ENCODE measurements at regions not wholly inside any gene's neighbourhood (a gene's known extent, or its start where the extent isn't known, plus 50 kb on each side); places are given as distances from the start of the nearest gene placed in this dataset.
"Not testable (repeated sequence)": the region's sequence is repeated elsewhere in the genome, so short reads cannot be mapped to it uniquely, and the experiment has no call there.

GRCh38 chr17:53466733-53467132, 356.0 kb upstream of the KIF2B start:
- no peak overlapping the region for H4K5ac ChIP-seq (ENCODE audit: low read depth, low read length)
- no peak overlapping the region for H3K27ac ChIP-seq (ENCODE audit: insufficient read depth, low read length)
- H4K20me1 ChIP-seq (ENCODE audit: insufficient read depth, low read length), result no peaks in the 10 kb centered on the region
- POLR2A ChIA-PET (ENCODE audit: unreplicated experiment), result no interaction called here
- no peak overlapping the region for H3K4ac ChIP-seq (ENCODE audit: low read depth, low read length)
- H2AFZ ChIP-seq (replicated peaks; ENCODE audit: low read length, poor library complexity), result no peak overlapping the region
- TF ChIP-seq MAFK (IDR thresholded peaks at IDR 0.05; ENCODE audit: low read depth, low read length) (peak; percentile 74), CEBPB (IDR thresholded peaks at IDR 0.05; ENCODE audit: low read depth, low read length) (no peak), CTCF (conservative IDR thresholded peaks at IDR 0.05; ENCODE audit: low read depth, low read length) (no peak)
- H3K9ac ChIP-seq (ENCODE audit: low read depth, low read length), result no peak overlapping the region
- no peaks in the 10 kb centered on the region for H3K27me3 ChIP-seq (ENCODE audit: control insufficient read depth, insufficient read depth, low read length)
- no peak overlapping the region for H2AK5ac ChIP-seq (ENCODE audit: low read depth, low read length)
- no peaks in the 10 kb centered on the region for H3K4me1 ChIP-seq (ENCODE audit: control insufficient read depth, insufficient read depth, low read length)
- no peak overlapping the region for H3K4me3 ChIP-seq (ENCODE audit: insufficient read depth, low read depth, low read length)
- H2BK120ac ChIP-seq (ENCODE audit: low read depth, low read length), result no peak overlapping the region
- H3K14ac ChIP-seq (replicated peaks; ENCODE audit: low read depth, low read length), result no peak overlapping the region
- no peak overlapping the region for H2AK9ac ChIP-seq (replicated peaks; ENCODE audit: low read depth, low read length, poor library complexity)
- DNase-seq (no peak), ATAC-seq (ENCODE audit: low read depth) (no peak)
- H3K9me1 ChIP-seq (ENCODE audit: insufficient read depth, low read length), result no peaks in the 10 kb centered on the region
- H4K8ac ChIP-seq (ENCODE audit: low read depth in 2 of 2, low read length in 2 of 2), result no peak overlapping the region
- no peak overlapping the region for H3K56ac ChIP-seq (ENCODE audit: extremely low read depth, insufficient read depth, low read length)
- H3K23ac ChIP-seq (ENCODE audit: low read depth, low read length), result no peak overlapping the region
- CTCF ChIA-PET, result no interaction called here
- H2BK20ac ChIP-seq (ENCODE audit: low read depth, low read length), result no peak overlapping the region
- H3K4me2 ChIP-seq (ENCODE audit: low read depth, low read length), result no peak overlapping the region
- no peak overlapping the region for H2BK5ac ChIP-seq (ENCODE audit: low read depth, low read length, poor library complexity, severe bottlenecking)
- H2BK15ac ChIP-seq (ENCODE audit: low read depth, low read length), result no peak overlapping the region
- no TSS peak for BruUV-seq (replicated peaks)
- dilution Hi-C loops (cut with HindIII; ENCODE audit: low sequenced_read_pairs, unreplicated experiment), result no loop called here
- H3K18ac ChIP-seq (ENCODE audit: low read depth, low read length), result no peak overlapping the region
- no peak overlapping the region for H4K91ac ChIP-seq (ENCODE audit: insufficient read depth, low read depth, low read length)
- intact Hi-C loops (cut with micrococcal nuclease), result no loop called here
- H3K79me1 ChIP-seq (ENCODE audit: low read depth in 1 of 2, low read length in 2 of 2), result no peaks in the 10 kb centered on the region
- no peaks in the 10 kb centered on the region for H3K36me3 ChIP-seq (ENCODE audit: control insufficient read depth, insufficient read depth, low read length)
- in situ Hi-C loops (cut with MboI; ENCODE audit: low sequenced_read_pairs), result no loop called here
- peaks cover 5% of the 10 kb centered on the region for H3K9me3 ChIP-seq (ENCODE audit: control insufficient read depth, insufficient read depth, low read length)

- CTCF ChIA-PET; H3K9me1 ChIP-seq (ENCODE audit: insufficient read depth, low read length); H3K23ac ChIP-seq (ENCODE audit: low read depth, low read length); dilution Hi-C loops (cut with HindIII; ENCODE audit: low sequenced_read_pairs, unreplicated experiment); H2AFZ ChIP-seq (replicated peaks; ENCODE audit: low read length, poor library complexity); H3K4me3 ChIP-seq (ENCODE audit: insufficient read depth, low read depth, low read length); H2BK20ac ChIP-seq (ENCODE audit: low read depth, low read length); H2BK5ac ChIP-seq (ENCODE audit: low read depth, low read length, poor library complexity, severe bottlenecking); in situ Hi-C loops (cut with MboI; ENCODE audit: low sequenced_read_pairs); H3K4ac ChIP-seq (ENCODE audit: low read depth, low read length); H3K27me3 ChIP-seq (ENCODE audit: control insufficient read depth, insufficient read depth, low read length); DNase-seq; ATAC-seq (ENCODE audit: low read depth); H4K20me1 ChIP-seq (ENCODE audit: insufficient read depth, low read length); H2BK120ac ChIP-seq (ENCODE audit: low read depth, low read length); H3K18ac ChIP-seq (ENCODE audit: low read depth, low read length); H3K9me3 ChIP-seq (ENCODE audit: control insufficient read depth, insufficient read depth, low read length); H4K8ac ChIP-seq (ENCODE audit: low read depth in 2 of 2, low read length in 2 of 2); H3K79me1 ChIP-seq (ENCODE audit: low read depth in 1 of 2, low read length in 2 of 2); POLR2A ChIA-PET (ENCODE audit: unreplicated experiment); H4K91ac ChIP-seq (ENCODE audit: insufficient read depth, low read depth, low read length); H4K5ac ChIP-seq (ENCODE audit: low read depth, low read length); H2BK15ac ChIP-seq (ENCODE audit: low read depth, low read length); H2AK5ac ChIP-seq (ENCODE audit: low read depth, low read length); H3K4me2 ChIP-seq (ENCODE audit: low read depth, low read length); H3K14ac ChIP-seq (replicated peaks; ENCODE audit: low read depth, low read length); intact Hi-C loops (cut with micrococcal nuclease); H2AK9ac ChIP-seq (replicated peaks; ENCODE audit: low read depth, low read length, poor library complexity); BruUV-seq (replicated peaks); H3K27ac ChIP-seq (ENCODE audit: insufficient read depth, low read length); H3K36me3 ChIP-seq (ENCODE audit: control insufficient read depth, insufficient read depth, low read length); H3K4me1 ChIP-seq (ENCODE audit: control insufficient read depth, insufficient read depth, low read length); H3K56ac ChIP-seq (ENCODE audit: extremely low read depth, insufficient read depth, low read length); H3K9ac ChIP-seq (ENCODE audit: low read depth, low read length): not testable (repeated sequence)
- WGBS, 2 experiments (ENCODE audit: extremely low coverage in 2 of 2, insufficient read length in 1 of 2), result no CpG with 5 or more reads among the region's 8 CpGs
Observed at GRCh38 chr17:53464396-53464795, 358.3 kb upstream of the KIF2B start.

All from IMR-90 (cell line).